Upper lobe of right lung (tissue), 1 donor: ENCODE measurements at regions not wholly inside any gene's neighbourhood (a gene's known extent, or its start where the extent isn't known, plus 50 kb on each side); places are given as distances from the start of the nearest gene placed in this dataset.
"Not testable (repeated sequence)": the region's sequence is repeated elsewhere in the genome, so short reads cannot be mapped to it uniquely, and the experiment has no call there.

Experiments used
- ATAC-seq: fragments of 200-7000 bp; cut with Tn5 transposase; one replicate; pipeline ENCODE4 v1.9.1; 2020; ENCODE audit warnings: mild to moderate bottlenecking, moderate library complexity
- DNase-seq: peaks from one replicate; pipeline ENCODE4 v3.0.0-alpha.2; 2020
- H3K27ac ChIP-seq: fragments of 200-600 bp; one replicate; pipeline ENCODE4 v1.8.0; 2022
- H3K27me3 ChIP-seq: fragments of 200-600 bp; one replicate; pipeline ENCODE4 v1.8.0; 2022; ENCODE audit warnings: mild to moderate bottlenecking
- H3K36me3 ChIP-seq: fragments of 200-600 bp; one replicate; pipeline ENCODE4 v1.8.0; 2022
- H3K4me1 ChIP-seq: fragments of 200-600 bp; one replicate; pipeline ENCODE4 v1.8.0; 2022
- H3K4me3 ChIP-seq: fragments of 200-600 bp; one replicate; pipeline ENCODE4 v1.8.0; 2022; ENCODE audit warnings: mild to moderate bottlenecking
- H3K9me3 ChIP-seq: fragments of 200-600 bp; one replicate; pipeline ENCODE4 v1.8.0; 2022
- CTCF ChIP-seq: fragments of 200-600 bp; IDR thresholded peaks from one replicate; pipeline ENCODE4 v1.8.0; 2022; ENCODE audit warnings: antibody characterized with exemption
- intact Hi-C: fragments of 100-400 bp; cut with DNase I; formaldehyde crosslinking; loops from one replicate; pipeline ENCODE4 v1.11.0; 2022
- donor health status: DM: no; HTN: yes; CAD: no; lungs with severe emphysema.

- intact Hi-C loops, H3K27me3 ChIP-seq, H3K9me3 ChIP-seq, H3K4me1 ChIP-seq, H3K36me3 ChIP-seq: not testable (repeated sequence)
- Histone ChIP-seq H3K27ac (peak overlapping the region; percentile 93), H3K4me3 (peak overlapping the region; percentile 74)
- ATAC-seq: peak; percentile 94
- peak; percentile 91 for DNase-seq
Measured at GRCh38 chr16:22436823-22437652, 62.6 kb upstream of the CDR2 start.

- DNase-seq, H3K27me3 ChIP-seq, H3K9me3 ChIP-seq, H3K36me3 ChIP-seq, H3K4me1 ChIP-seq, intact Hi-C loops: not testable (repeated sequence)
- ATAC-seq: peak; percentile 88
- Histone ChIP-seq H3K27ac (peak overlapping the region; percentile 93), H3K4me3 (peak overlapping the region; percentile 74)
Measured at GRCh38 chr16:22436326-22436822, 62.0 kb upstream of the CDR2 start.

GRCh38 chr16:22431314-22431713 lies 56.9 kb upstream of the CDR2 start:
- H3K27ac ChIP-seq, ATAC-seq, intact Hi-C loops, H3K27me3 ChIP-seq, H3K9me3 ChIP-seq, H3K4me1 ChIP-seq, H3K4me3 ChIP-seq: not testable (repeated sequence)
- peaks cover 25% of the 10 kb centered on the region for H3K36me3 ChIP-seq
- peak; percentile 21 for DNase-seq

- no peak for ATAC-seq
- Histone ChIP-seq H3K27ac (no peak overlapping the region), H3K27me3 (no peaks in the 10 kb centered on the region), H3K36me3 (peaks cover 25% of the 10 kb centered on the region), H3K4me1 (no peaks in the 10 kb centered on the region), H3K9me3 (no peaks in the 10 kb centered on the region), H3K4me3 (no peak overlapping the region)
- no peak for TF ChIP-seq CTCF
- intact Hi-C loops: no loop called here
- no peak for DNase-seq
Measured at GRCh38 chr16:22428654-22429053, 54.2 kb upstream of the CDR2 start.

- Histone ChIP-seq H3K27me3 (no peaks in the 10 kb centered on the region), H3K4me3 (no peak overlapping the region), H3K4me1 (no peaks in the 10 kb centered on the region), H3K27ac (no peak overlapping the region), H3K9me3 (no peaks in the 10 kb centered on the region), H3K36me3 (peaks cover 25% of the 10 kb centered on the region)
- DNase-seq (no peak), ATAC-seq (no peak)
- intact Hi-C loops: no loop called here
- TF ChIP-seq CTCF: no peak
Measured at GRCh38 chr16:22427556-22427955, 53.1 kb upstream of the CDR2 start.

GRCh38 chr16:22425847-22426246 lies 51.4 kb upstream of the CDR2 start:
- intact Hi-C loops: no loop called here
- H3K27ac ChIP-seq: no peak overlapping the region
- DNase-seq (no peak), ATAC-seq (no peak)
- H3K27me3 ChIP-seq: no peaks in the 10 kb centered on the region
- no peaks in the 10 kb centered on the region for H3K4me1 ChIP-seq
- no peaks in the 10 kb centered on the region for H3K9me3 ChIP-seq
- no peak for TF ChIP-seq CTCF
- H3K4me3 ChIP-seq: no peak overlapping the region
- H3K36me3 ChIP-seq: peaks cover 30% of the 10 kb centered on the region

GRCh38 chr16:22425036-22425801 lies 50.8 kb upstream of the CDR2 start:
- H3K9me3 ChIP-seq: no peaks in the 10 kb centered on the region
- peak overlapping the region; percentile 29 for H3K4me3 ChIP-seq
- no peaks in the 10 kb centered on the region for H3K27me3 ChIP-seq
- H3K4me1 ChIP-seq: no peaks in the 10 kb centered on the region
- peak; percentile 28 for ATAC-seq
- peak overlapping the region; percentile 78 for H3K27ac ChIP-seq
- no peak for TF ChIP-seq CTCF
- intact Hi-C loops: no loop called here
- no peak for DNase-seq
- H3K36me3 ChIP-seq: peaks cover 37% of the 10 kb centered on the region
